Daoy (cell line): ENCODE measurements at regions not wholly inside any gene's neighbourhood (a gene's known extent, or its start where the extent isn't known, plus 50 kb on each side); places are given as distances from the start of the nearest gene placed in this dataset.
"Not testable (repeated sequence)": the region's sequence is repeated elsewhere in the genome, so short reads cannot be mapped to it uniquely, and the experiment has no call there.

Source experiments
- DNase-seq: peaks from one replicate; pipeline ENCODE4 v3.0.0-alpha.2; 2015; ENCODE audit warnings: low read depth

GRCh38 chr12:53870117-53870516 is 68.5 kb upstream of the HOXC13 start:
- DNase-seq: no peak

- no peak for DNase-seq
Measured at GRCh38 chr12:53871367-53871766, 67.3 kb upstream of the HOXC13 start.

GRCh38 chr12:53872367-53872766 is 66.3 kb upstream of the HOXC13 start:
- DNase-seq: no peak

DNA sequence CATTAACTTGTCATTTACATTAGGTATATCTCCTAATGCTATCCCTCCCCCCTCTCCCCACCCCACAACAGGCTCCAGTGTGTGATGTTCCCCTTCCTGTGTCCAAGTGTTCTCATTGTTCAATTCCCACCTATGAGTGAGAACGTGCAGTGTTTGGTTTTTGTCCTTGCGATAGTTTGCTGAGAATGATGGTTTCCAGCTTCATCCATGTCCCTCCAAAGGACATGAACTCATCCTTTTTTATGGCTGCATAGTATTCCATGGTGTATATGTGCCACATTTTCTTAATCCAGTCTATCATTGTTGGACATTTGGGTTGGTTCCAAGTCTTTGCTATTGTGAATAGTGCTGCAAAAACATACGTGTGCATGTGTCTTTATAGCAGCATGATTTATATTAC is 60.7 kb upstream of the HOXC13 start:
- DNase-seq: not testable (repeated sequence)

- DNase-seq: peak; percentile 4
Measured at GRCh38 chr12:53887006-53887405, 51.6 kb upstream of the HOXC13 start.

GRCh38 chr12:53887881-53888280 is 50.8 kb upstream of the HOXC13 start:
- no peak for DNase-seq
